GM21529 (cell line): ENCODE measurements at regions not wholly inside any gene's neighbourhood (a gene's known extent, or its start where the extent isn't known, plus 50 kb on each side); places are given as distances from the start of the nearest gene placed in this dataset.

ENCODE experiments used
- ATAC-seq: cut with Tn5 transposase; IDR thresholded peaks from one replicate; pipeline ENCODE4 v1.9.1; 2021; ENCODE audit not compliant: unreplicated experiment

GRCh38 chr10:59125666-59126065, 50.8 kb upstream of the PHYHIPL start:
- ATAC-seq = no peak

GRCh38 chr10:59126261-59126660, 50.2 kb upstream of the PHYHIPL start:
- ATAC-seq = no peak
